ENCODE measurements at regions not wholly inside any gene's neighbourhood (a gene's known extent, or its start where the extent isn't known, plus 50 kb on each side); places are given as distances from the start of the nearest gene placed in this dataset.

- H3K27me3 ChIP-seq, result peaks cover 0 to 4% (median 0%) of the 10 kb centered on the region in 11 experiments; a peak in 2 of 22 replicates
- H3K4me3 ChIP-seq, result no peak overlapping the region
- no peak overlapping the region for H3K4me2 ChIP-seq
- peaks cover 31 to 50% (median 42%) of the 10 kb centered on the region in 11 experiments for H3K9me3 ChIP-seq (replicated peaks in 1 of 11)
- H3K4me1 ChIP-seq, result peaks cover 19 to 55% (median 47%) of the 10 kb centered on the region in 10 experiments
- peaks cover 0 to 7% (median 0%) of the 10 kb centered on the region in 11 experiments; a peak in 2 of 22 replicates for H3K36me3 ChIP-seq
- TF ChIP-seq Cebpa-rat (IDR thresholded peaks at IDR 0.05), result no peak
- no peak overlapping the region for H3K9ac ChIP-seq
- no peak overlapping the region for H3K27ac ChIP-seq
- H4K20me1 ChIP-seq, result no peaks in the 10 kb centered on the region
Observed at GRCh38 chr6:169854813-169855212, 103.4 kb downstream of the ERMARD start.

- no peak for TF ChIP-seq Cebpa-rat (IDR thresholded peaks at IDR 0.05)
- Histone ChIP-seq H3K27me3 (peaks cover 0 to 6% (median 0%) of the 10 kb centered on the region in 11 experiments; a peak in 2 of 22 replicates), H3K4me3 (no peak overlapping the region), H3K4me1 (peaks cover 19 to 55% (median 47%) of the 10 kb centered on the region in 10 experiments), H3K27ac (no peak overlapping the region), H4K20me1 (no peaks in the 10 kb centered on the region), H3K9ac (no peak overlapping the region), H3K36me3 (peaks cover 0 to 7% (median 0%) of the 10 kb centered on the region in 11 experiments; a peak in 2 of 22 replicates), H3K9me3 (replicated peaks in 1 of 11) (peaks cover 31 to 44% (median 40%) of the 10 kb centered on the region in 11 experiments), H3K4me2 (peak overlapping the region in 9 of 11 experiments; percentile 76 to 96 (median 92); a peak in 16 of 22 replicates)
Observed at GRCh38 chr6:169854083-169854725, 102.8 kb downstream of the ERMARD start.

- H3K4me3 ChIP-seq, result no peak overlapping the region
- TF ChIP-seq Cebpa-rat (IDR thresholded peaks at IDR 0.05), result no peak
- peaks cover 24 to 37% (median 33%) of the 10 kb centered on the region in 11 experiments for H3K9me3 ChIP-seq (replicated peaks in 1 of 11)
- no peak overlapping the region for H3K27ac ChIP-seq
- H3K4me2 ChIP-seq, result peak overlapping the region in 10 of 11 experiments; percentile 67 to 96 (median 92); a peak in 20 of 22 replicates
- peaks cover 0 to 11% (median 0%) of the 10 kb centered on the region in 11 experiments; a peak in 2 of 22 replicates for H3K27me3 ChIP-seq
- no peak overlapping the region for H3K9ac ChIP-seq
- H3K36me3 ChIP-seq, result peaks cover 0 to 7% (median 0%) of the 10 kb centered on the region in 11 experiments; a peak in 2 of 22 replicates
- peaks cover 19 to 60% (median 49%) of the 10 kb centered on the region in 10 experiments for H3K4me1 ChIP-seq
- H4K20me1 ChIP-seq, result no peaks in the 10 kb centered on the region
Observed at GRCh38 chr6:169853196-169854082, 102.0 kb downstream of the ERMARD start.

- H3K27ac ChIP-seq, result peak overlapping the region; percentile 70 to 92 (median 78); a peak in 21 of 22 replicates
- peak overlapping the region; percentile 52 to 83 (median 72); a peak in 19 of 22 replicates for H3K9ac ChIP-seq
- peaks cover 0 to 11% (median 0%) of the 10 kb centered on the region in 11 experiments; a peak in 2 of 22 replicates for H3K27me3 ChIP-seq
- no peak for TF ChIP-seq Cebpa-rat (IDR thresholded peaks at IDR 0.05)
- H3K4me3 ChIP-seq, result peak overlapping the region in 8 of 10 experiments; percentile 0 to 52 (median 34); a peak in 11 of 20 replicates
- H4K20me1 ChIP-seq, result no peaks in the 10 kb centered on the region
- peak overlapping the region; percentile 67 to 96 (median 91) for H3K4me2 ChIP-seq
- peaks cover 19 to 68% (median 57%) of the 10 kb centered on the region in 10 experiments for H3K4me1 ChIP-seq
- H3K9me3 ChIP-seq (replicated peaks in 1 of 11), result peaks cover 16 to 29% (median 25%) of the 10 kb centered on the region in 11 experiments
- H3K36me3 ChIP-seq, result peaks cover 0 to 5% (median 0%) of the 10 kb centered on the region in 11 experiments; a peak in 1 of 22 replicates
Observed at GRCh38 chr6:169852504-169853195, 101.2 kb downstream of the ERMARD start.

GRCh38 chr6:169851641-169852503 is 100.5 kb downstream of the ERMARD start:
- H3K4me3 ChIP-seq, result peak overlapping the region in 8 of 10 experiments; percentile 0 to 52 (median 34); a peak in 13 of 20 replicates
- H4K20me1 ChIP-seq, result no peaks in the 10 kb centered on the region
- peaks cover 0 to 5% (median 0%) of the 10 kb centered on the region in 11 experiments; a peak in 1 of 22 replicates for H3K36me3 ChIP-seq
- no peak; a peak in 1 of 22 replicates for TF ChIP-seq Cebpa-rat (IDR thresholded peaks at IDR 0.05)
- peaks cover 12 to 21% (median 18%) of the 10 kb centered on the region in 11 experiments for H3K9me3 ChIP-seq (replicated peaks in 1 of 11)
- H3K27ac ChIP-seq, result peak overlapping the region; percentile 70 to 92 (median 78); a peak in 21 of 22 replicates
- H3K27me3 ChIP-seq, result peaks cover 0 to 11% (median 0%) of the 10 kb centered on the region in 11 experiments; a peak in 2 of 22 replicates
- peak overlapping the region; percentile 52 to 83 (median 72) for H3K9ac ChIP-seq
- peaks cover 19 to 76% (median 62%) of the 10 kb centered on the region in 10 experiments for H3K4me1 ChIP-seq
- peak overlapping the region; percentile 67 to 96 (median 91) for H3K4me2 ChIP-seq

GRCh38 chr6:169850746-169851145 is 99.3 kb downstream of the ERMARD start:
- Histone ChIP-seq H3K4me1 (peaks cover 19 to 77% (median 62%) of the 10 kb centered on the region in 10 experiments), H3K9me3 (replicated peaks in 1 of 11) (peaks cover 5 to 13% (median 10%) of the 10 kb centered on the region in 11 experiments; a peak in 16 of 22 replicates), H3K36me3 (no peaks in the 10 kb centered on the region), H4K20me1 (no peaks in the 10 kb centered on the region), H3K9ac (no peak overlapping the region), H3K4me3 (no peak overlapping the region), H3K27ac (no peak overlapping the region), H3K4me2 (peak overlapping the region; percentile 67 to 96 (median 91)), H3K27me3 (peaks cover 0 to 11% (median 0%) of the 10 kb centered on the region in 11 experiments; a peak in 2 of 22 replicates)
- no peak for TF ChIP-seq Cebpa-rat (IDR thresholded peaks at IDR 0.05)

- Histone ChIP-seq H3K36me3 (no peaks in the 10 kb centered on the region), H4K20me1 (no peaks in the 10 kb centered on the region), H3K9me3 (replicated peaks in 1 of 11) (peaks cover 4 to 10% (median 5%) of the 10 kb centered on the region in 11 experiments; a peak in 15 of 22 replicates), H3K27me3 (peaks cover 0 to 11% (median 0%) of the 10 kb centered on the region in 11 experiments; a peak in 2 of 22 replicates), H3K4me1 (peaks cover 19 to 80% (median 62%) of the 10 kb centered on the region in 10 experiments), H3K4me2 (peak overlapping the region in 9 of 11 experiments; percentile 13 to 95 (median 76); a peak in 13 of 22 replicates), H3K4me3 (no peak overlapping the region), H3K9ac (no peak overlapping the region), H3K27ac (no peak overlapping the region)
- TF ChIP-seq Cebpa-rat (IDR thresholded peaks at IDR 0.05), result no peak
Observed at GRCh38 chr6:169850154-169850553, 98.7 kb downstream of the ERMARD start.
